Keratinocyte (primary cell): ENCODE measurements at regions not wholly inside any gene's neighbourhood (a gene's known extent, or its start where the extent isn't known, plus 50 kb on each side); places are given as distances from the start of the nearest gene placed in this dataset.
A peak's percentile ranks its signal among the peaks of the same experiment; 100 is the strongest.

ENCODE experiments used
- DNase-seq: peaks from one replicate; pipeline ENCODE4 v3.0.0-alpha.2; 2011; ENCODE audit warnings: low read depth, missing footprints, low spot score
- FAIRE-seq: peaks from 2 replicates; lab custom pipeline; 2011; peaks lifted over from hg19 to GRCh38; lab: Jason Lieb, UNC
- H2AFZ ChIP-seq: 2 replicates; pipeline ENCODE4 v1.6.0; 2012; ENCODE audit warnings: low read length, control low read depth, inconsistent platforms; ENCODE audit not compliant: control insufficient read depth
- H3K27ac ChIP-seq: 2 replicates; pipeline ENCODE4 v1.5.1; 2011; ENCODE audit warnings: low read length; ENCODE audit not compliant: control insufficient read depth, insufficient read depth
- H3K27me3 ChIP-seq: 3 replicates; pipeline ENCODE4 v1.6.0; 2011; ENCODE audit warnings: low read length; ENCODE audit not compliant: control insufficient read depth, insufficient read depth; ENCODE audit errors: extremely low read depth
- H3K36me3 ChIP-seq, 2 experiments: 2 replicates in 1 of 2; 3 replicates in 1 of 2; pipeline ENCODE4 v1.5.1; 2011; ENCODE audit warnings: low read length in 2 of 2, mild to moderate bottlenecking in 1 of 2; ENCODE audit not compliant: control insufficient read depth in 2 of 2, insufficient read depth in 2 of 2; ENCODE audit errors: extremely low read depth in 1 of 2
- H3K4me1 ChIP-seq: 3 replicates; pipeline ENCODE4 v1.5.1; 2011; ENCODE audit warnings: low read length; ENCODE audit not compliant: control insufficient read depth, insufficient read depth; ENCODE audit errors: extremely low read depth
- H3K4me2 ChIP-seq: 3 replicates; pipeline ENCODE4 v1.6.0; 2011; ENCODE audit warnings: low read depth, low read length; ENCODE audit not compliant: control insufficient read depth, insufficient read depth; ENCODE audit errors: extremely low read depth
- H3K4me3 ChIP-seq, 3 experiments: fragments of 200-600 bp in 1 of 3; sonication (generic) in 1 of 3; 2 replicates in 2 of 3; 3 replicates in 1 of 3; pipeline ENCODE4 v1.5.1; 2011 to 2016; ENCODE audit warnings: low read length in 3 of 3, mild to moderate bottlenecking in 3 of 3, control low read depth in 2 of 3, inconsistent platforms in 1 of 3, low read depth in 1 of 3, mixed read lengths in 1 of 3, mixed run types in 1 of 3, moderate library complexity in 1 of 3; ENCODE audit not compliant: control insufficient read depth in 2 of 3, insufficient read depth in 2 of 3; ENCODE audit errors: extremely low read depth in 1 of 3
- H3K79me2 ChIP-seq: 2 replicates; pipeline ENCODE4 v1.6.0; 2012; ENCODE audit warnings: low read length; ENCODE audit not compliant: control insufficient read depth, insufficient read depth
- H3K9ac ChIP-seq: 3 replicates; pipeline ENCODE4 v1.6.0; 2011; ENCODE audit warnings: low read length; ENCODE audit not compliant: control insufficient read depth, insufficient read depth; ENCODE audit errors: extremely low read depth
- H3K9me1 ChIP-seq: 3 replicates; pipeline ENCODE4 v1.6.0; 2011; ENCODE audit warnings: low read length; ENCODE audit not compliant: control insufficient read depth, insufficient read depth; ENCODE audit errors: extremely low read depth
- H3K9me3 ChIP-seq: 2 replicates; pipeline ENCODE4 v1.5.1; 2012; ENCODE audit warnings: low read depth, low read length; ENCODE audit not compliant: control insufficient read depth
- H4K20me1 ChIP-seq: 3 replicates; pipeline ENCODE4 v1.6.0; 2011; ENCODE audit warnings: low read length; ENCODE audit not compliant: control insufficient read depth, insufficient read depth; ENCODE audit errors: extremely low read depth
- EZH2 ChIP-seq: IDR thresholded peaks from one replicate; pipeline ENCODE4 v1.6.1; 2012; ENCODE audit warnings: inconsistent platforms, mild to moderate bottlenecking, low read length, moderate library complexity
- dilution Hi-C: fragments of 300-500 bp; cut with MboI; formaldehyde crosslinking; loops from one replicate; pipeline ENCODE4 v1.7.0; 2020; ENCODE audit warnings: low sequenced_read_pairs; ENCODE audit not compliant: extremely low pct_ligation_motif_present
- TF ChIP-seq, protein P1 (sequence below), 3 experiments: IDR thresholded peaks in 1 of 3; conservative IDR thresholded peaks in 1 of 3; optimal IDR thresholded peaks in 1 of 3; 2 replicates in 2 of 3; 3 replicates in 1 of 3; pipeline versions ENCODE3 to v1.5.1; 2011; ENCODE audit warnings: low read length in 3 of 3, mild to moderate bottlenecking in 3 of 3, moderate library complexity in 2 of 3, control low read depth in 1 of 3, inconsistent platforms in 1 of 3; ENCODE audit not compliant: insufficient read depth in 2 of 3; ENCODE audit errors: extremely low read depth in 1 of 3

DNA sequence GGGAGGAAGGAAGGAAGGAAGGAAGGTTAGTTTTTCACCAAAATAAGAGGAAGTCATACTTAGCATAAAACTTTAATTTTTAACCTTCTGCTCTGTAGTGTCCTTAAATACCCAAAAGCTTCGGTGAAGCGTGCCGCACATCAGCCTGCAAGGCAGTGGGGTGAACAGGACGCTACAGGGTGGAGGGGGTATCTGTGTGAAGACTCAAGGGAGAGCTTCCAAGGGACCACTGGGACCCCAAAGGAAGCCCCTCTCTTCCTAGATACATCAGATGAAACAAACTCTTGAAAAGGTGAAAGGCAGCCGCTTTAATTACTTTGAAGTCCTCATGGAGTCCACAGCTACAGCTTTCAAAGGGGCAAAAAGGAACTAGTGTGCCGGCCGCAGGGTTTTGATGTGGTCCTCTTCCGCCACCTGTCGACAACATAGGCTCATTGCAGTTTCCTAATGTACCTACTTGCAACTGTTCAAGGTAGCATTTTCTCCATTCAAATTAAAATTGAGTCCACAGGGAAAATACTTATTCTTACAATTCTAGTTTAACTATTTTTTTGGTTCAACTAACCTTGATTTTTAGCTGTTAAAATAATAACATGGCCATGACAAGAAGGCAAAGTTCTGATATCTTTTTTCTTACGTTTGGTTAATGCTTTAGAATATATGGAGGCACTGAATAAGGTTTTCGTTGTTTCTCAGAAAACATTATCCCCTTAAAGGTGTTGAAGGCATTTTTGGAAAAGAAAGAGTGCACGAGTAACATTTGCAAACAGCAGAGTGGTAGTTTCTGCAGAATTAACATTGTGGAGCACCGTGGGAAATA, 135.0 kb upstream of the RIPOR2 start:
- no peak overlapping the region for H3K27ac ChIP-seq
- no peak for TF ChIP-seq EZH2
- TF ChIP-seq, protein P1, sequence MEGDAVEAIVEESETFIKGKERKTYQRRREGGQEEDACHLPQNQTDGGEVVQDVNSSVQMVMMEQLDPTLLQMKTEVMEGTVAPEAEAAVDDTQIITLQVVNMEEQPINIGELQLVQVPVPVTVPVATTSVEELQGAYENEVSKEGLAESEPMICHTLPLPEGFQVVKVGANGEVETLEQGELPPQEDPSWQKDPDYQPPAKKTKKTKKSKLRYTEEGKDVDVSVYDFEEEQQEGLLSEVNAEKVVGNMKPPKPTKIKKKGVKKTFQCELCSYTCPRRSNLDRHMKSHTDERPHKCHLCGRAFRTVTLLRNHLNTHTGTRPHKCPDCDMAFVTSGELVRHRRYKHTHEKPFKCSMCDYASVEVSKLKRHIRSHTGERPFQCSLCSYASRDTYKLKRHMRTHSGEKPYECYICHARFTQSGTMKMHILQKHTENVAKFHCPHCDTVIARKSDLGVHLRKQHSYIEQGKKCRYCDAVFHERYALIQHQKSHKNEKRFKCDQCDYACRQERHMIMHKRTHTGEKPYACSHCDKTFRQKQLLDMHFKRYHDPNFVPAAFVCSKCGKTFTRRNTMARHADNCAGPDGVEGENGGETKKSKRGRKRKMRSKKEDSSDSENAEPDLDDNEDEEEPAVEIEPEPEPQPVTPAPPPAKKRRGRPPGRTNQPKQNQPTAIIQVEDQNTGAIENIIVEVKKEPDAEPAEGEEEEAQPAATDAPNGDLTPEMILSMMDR (optimal IDR thresholded peaks at IDR 0.05 in 1 of 3, IDR thresholded peaks at IDR 0.05 in 1 of 3, conservative IDR thresholded peaks at IDR 0.05 in 1 of 3; ENCODE audit: extremely low read depth in 1 of 3, insufficient read depth in 2 of 3, low read length in 3 of 3) = peak; percentile 84 to 90 (median 86)
- H4K20me1 ChIP-seq = no peaks in the 10 kb centered on the region
- no peak overlapping the region for H3K4me3 ChIP-seq
- H3K4me1 ChIP-seq = no peaks in the 10 kb centered on the region
- no peaks in the 10 kb centered on the region for H3K9me3 ChIP-seq
- H3K9ac ChIP-seq = no peak overlapping the region
- dilution Hi-C loops = no loop called here
- DNase-seq (peak; percentile 57), FAIRE-seq (peak; percentile 70)
- H3K9me1 ChIP-seq = no peaks in the 10 kb centered on the region
- no peak overlapping the region for H3K4me2 ChIP-seq
- no peak overlapping the region for H2AFZ ChIP-seq
- no peaks in the 10 kb centered on the region for H3K27me3 ChIP-seq
- H3K36me3 ChIP-seq = no peaks in the 10 kb centered on the region
- no peaks in the 10 kb centered on the region for H3K79me2 ChIP-seq

DNA sequence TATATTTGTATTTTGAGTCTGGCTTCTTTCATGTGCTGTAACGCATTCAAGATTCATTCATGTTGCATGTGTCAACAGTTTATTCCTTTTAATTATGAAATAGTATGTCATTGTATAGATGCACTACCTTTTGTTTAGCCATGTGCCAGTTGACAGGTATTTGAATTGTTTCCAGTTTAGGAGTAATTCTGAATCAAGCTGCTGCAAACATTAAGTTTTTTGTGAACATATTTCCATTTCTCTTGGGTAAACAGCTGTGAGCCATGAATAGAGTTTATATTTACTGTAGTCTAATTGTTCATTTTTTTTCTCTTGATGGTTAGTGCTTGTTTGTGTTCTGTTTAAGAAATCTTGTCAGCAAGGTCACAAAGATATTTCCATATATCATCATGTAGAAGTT, 142.4 kb upstream of the RIPOR2 start:
- H3K9ac ChIP-seq = no peak overlapping the region
- H3K27me3 ChIP-seq = no peaks in the 10 kb centered on the region
- DNase-seq = no peak
- H3K36me3 ChIP-seq = no peaks in the 10 kb centered on the region
- H2AFZ ChIP-seq = no peak overlapping the region
- H3K4me3 ChIP-seq = no peak overlapping the region
- TF ChIP-seq, protein P1 (optimal IDR thresholded peaks at IDR 0.05 in 1 of 3, IDR thresholded peaks at IDR 0.05 in 1 of 3, conservative IDR thresholded peaks at IDR 0.05 in 1 of 3; ENCODE audit: extremely low read depth in 1 of 3, insufficient read depth in 2 of 3, low read length in 3 of 3) = no peak
- TF ChIP-seq EZH2 = no peak
- H3K79me2 ChIP-seq = no peaks in the 10 kb centered on the region
- dilution Hi-C loops = no loop called here
- FAIRE-seq = no peak
- H3K27ac ChIP-seq = no peak overlapping the region
- no peaks in the 10 kb centered on the region for H3K4me1 ChIP-seq
- no peak overlapping the region for H3K4me2 ChIP-seq
- H4K20me1 ChIP-seq = no peaks in the 10 kb centered on the region
- H3K9me3 ChIP-seq = no peaks in the 10 kb centered on the region
- H3K9me1 ChIP-seq = no peaks in the 10 kb centered on the region
